COLO668 (cell line): ENCODE measurements at regions not wholly inside any gene's neighbourhood (a gene's known extent, or its start where the extent isn't known, plus 50 kb on each side); places are given as distances from the start of the nearest gene placed in this dataset.
"Not testable (repeated sequence)": the region's sequence is repeated elsewhere in the genome, so short reads cannot be mapped to it uniquely, and the experiment has no call there.

Experiments
- DNase-seq: peaks from one replicate; lab custom pipeline; 2025; ENCODE audit not compliant: unreplicated experiment; lab: John Stamatoyannopoulos, UW

DNA sequence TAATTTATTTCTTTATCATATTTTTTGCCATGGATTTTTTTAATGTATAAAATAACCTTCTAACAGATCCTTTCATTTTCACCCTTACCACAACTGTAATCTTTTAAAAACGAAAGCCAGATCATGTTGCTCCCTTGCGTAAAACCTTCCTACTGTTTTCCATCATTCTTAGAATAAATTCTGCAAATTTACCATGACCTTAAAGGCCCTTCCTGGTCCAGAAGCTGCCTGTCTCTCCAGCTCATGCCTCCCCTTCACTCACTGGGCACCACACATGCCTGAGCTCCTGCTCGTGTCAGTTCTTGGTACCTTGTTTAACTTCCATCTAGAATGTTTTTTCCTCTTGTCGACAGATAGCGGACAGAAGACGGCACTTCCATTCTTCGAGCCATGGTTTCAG lies 245.0 kb upstream of the CDH5 start:
- DNase-seq: no peak

DNA sequence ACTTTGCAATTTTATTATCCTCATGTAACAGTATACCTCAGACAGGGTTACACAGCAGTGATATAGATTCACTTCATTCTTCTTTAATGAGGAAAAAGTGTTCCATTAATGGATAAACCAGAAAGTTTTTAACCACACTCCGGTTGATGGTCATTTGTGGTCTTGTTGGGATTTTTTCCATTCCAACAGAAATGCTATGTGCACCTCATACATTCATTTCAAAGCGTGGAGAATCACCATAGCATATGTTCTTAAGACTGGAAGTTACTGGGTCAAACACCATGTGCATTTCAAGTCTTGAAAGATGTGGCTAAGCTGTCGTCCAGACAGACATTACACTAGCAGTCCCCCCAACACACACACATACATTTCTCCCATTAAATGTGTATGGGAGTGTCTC lies 245.8 kb upstream of the CDH5 start:
- no peak for DNase-seq

DNA sequence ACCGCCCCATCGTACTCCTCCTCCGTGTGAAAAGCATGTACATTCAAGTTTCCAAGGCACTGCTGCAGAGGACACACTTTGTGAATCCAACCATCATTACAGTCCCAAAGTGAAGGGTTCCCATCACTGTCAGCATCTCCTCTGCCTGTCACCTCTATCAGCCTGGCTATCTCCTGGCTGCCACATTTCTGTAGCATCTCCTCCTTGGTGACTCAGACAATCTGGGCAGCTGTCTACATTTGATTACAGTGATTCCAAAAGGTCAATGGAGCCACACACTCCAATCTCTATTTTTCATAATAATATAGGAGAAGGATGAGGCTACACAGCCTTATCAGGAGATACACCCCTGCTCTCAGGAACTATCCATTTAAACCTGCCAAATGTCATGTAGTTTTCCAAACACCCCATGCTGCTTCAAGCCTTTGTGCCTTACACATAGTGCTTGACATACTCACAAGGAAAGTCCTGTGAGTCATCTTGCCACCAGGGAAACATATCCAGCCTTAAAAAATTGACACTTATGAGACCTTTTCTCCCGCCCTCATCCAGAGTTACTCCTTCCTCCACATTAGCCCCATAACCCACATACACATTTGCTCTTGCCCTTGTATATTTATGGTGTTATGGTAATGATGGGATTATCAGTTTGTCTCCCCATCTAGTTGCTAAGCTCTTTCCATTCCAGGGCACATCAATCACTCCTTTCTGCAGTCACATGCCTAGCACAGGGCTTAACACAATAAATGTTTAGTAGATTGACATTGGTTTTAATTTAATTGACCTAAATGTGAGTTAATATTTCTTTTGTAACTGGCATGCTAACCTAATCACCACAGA lies 250.1 kb upstream of the CDH5 start:
- DNase-seq: no peak

DNA sequence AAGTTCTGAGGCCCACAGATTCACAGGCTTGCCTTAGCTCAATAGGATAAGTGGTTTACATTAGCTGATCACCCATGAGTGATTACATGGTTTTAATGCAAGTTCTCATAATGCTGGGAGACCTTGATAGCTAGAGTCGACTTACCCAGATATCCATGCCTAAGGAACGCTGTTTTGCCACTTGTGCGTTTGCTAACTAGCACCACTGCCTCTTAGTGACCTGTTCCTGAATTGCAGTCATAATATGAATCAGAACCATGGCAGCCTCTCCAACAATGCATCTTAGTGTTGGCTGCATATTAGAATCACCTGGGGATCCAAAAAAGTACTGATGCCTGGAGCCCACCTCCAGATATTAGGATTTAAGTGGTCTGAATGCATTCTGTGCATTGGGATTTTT lies 251.1 kb upstream of the CDH5 start:
- no peak for DNase-seq

DNA sequence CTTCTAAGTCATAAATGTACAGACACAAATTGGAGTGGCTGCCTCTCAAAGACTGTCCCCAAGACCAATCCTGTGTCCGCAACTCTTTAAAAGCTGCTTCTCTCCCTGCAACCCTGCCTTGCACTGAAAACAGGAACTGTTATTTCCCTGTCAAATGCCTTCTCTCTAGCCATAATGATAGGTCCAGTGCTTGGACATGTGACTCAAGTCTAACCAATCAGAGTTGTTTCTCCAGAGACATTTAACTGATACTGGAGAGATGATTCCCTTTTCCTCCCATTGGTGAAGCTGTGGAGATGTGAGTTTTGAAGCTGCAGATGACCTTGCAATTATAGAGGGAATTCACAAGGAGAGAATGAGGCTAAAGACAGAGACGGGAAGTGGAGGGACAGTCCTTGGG lies 253.3 kb upstream of the CDH5 start:
- DNase-seq: no peak

DNA sequence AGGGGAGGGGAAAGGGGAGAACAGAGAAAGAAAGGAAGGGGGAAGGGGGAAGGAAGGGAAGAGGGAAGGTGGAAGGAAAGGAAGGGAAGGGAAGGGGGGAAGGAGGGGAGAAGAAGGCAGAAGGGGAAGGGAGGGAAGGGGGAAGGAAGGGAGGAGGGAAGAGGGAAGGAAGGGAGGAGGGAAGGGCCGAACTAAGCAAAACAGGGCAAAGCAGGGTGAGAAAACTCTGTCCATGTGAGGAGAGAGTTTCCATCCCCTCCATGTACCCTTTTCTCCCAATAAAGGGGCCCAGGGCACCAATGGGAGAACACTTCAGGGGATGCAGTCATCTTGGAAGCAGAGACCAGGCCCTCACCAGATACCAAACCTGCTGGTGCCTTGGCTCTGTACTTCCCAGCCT lies 256.8 kb upstream of the CDH5 start:
- no peak for DNase-seq

DNA sequence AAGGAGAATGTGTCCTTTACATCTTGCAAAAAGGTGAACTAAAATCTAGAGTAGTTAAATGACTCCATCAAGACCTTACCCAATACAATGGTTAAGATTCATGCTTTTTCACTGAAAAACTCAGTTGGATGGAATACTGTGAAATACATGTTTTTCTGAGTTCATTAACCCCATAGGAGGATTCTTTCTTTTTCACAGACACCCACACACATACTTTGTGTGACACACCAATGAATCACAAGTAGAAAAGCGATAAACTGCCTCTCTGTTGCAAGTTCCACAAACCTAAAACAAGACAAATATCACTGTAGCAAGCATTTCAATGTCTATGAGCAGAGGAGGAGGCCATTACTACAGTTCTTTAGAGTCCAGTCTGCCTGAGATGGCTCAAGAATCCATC lies 258.8 kb upstream of the CDH5 start:
- no peak for DNase-seq

DNA sequence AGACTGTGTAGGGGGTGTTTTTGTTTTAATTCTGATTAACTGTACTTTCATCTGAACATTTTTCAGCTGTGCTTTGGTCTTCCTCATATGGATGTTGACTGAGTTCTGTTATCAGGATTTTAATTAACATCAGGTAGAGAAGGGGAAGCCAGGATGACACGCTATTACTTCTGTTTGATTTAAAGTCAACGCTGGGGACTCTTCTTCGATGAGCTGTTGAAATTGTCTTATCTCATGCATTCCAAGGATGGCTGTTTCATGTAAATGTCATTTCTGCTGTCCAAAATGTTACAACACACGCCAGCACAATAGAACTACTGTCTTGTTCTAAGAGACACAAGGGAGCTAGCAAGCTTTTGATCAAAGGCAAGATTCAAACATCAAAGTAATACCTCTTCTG lies 263.3 kb upstream of the CDH5 start:
- no peak for DNase-seq

DNA sequence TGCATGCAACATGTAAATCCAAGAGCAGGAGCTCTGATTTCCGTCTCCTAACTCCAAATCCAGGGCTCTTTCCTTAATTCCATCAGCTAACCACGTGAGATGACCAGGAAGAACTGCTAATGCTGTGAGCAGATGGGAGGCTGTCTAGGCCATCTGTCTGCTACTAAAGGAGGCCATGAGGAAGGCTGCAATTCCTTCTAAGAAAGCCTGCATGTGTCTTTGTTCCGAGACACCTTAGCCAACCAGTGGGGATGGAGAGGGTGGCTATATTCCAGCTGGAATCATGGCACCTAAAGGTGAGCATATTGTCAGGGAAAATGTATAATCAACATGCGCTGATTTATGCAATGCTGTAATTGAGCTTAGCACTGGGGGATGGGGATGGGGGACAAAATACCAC lies 267.2 kb upstream of the CDH5 start:
- no peak for DNase-seq

DNA sequence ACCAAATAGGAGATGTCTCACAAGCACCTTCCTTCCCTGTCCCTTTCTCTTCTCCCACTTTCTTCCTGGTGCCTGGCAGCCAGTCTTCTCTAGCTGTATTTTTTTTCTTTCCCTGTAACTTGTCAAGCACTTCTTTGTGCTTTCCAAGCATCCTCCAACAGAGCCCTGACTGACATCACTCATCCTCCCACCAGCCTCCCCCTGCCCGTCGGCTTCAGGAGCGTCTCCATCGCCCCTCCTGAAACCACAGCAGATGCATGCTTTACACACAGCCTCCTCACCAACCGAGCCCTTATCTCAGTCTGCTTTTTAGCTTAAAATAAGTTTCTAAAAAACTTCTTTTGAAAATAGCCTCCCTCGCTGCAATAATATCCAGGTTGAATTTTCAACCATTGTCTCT lies 268.7 kb upstream of the CDH5 start:
- DNase-seq: no peak

DNA sequence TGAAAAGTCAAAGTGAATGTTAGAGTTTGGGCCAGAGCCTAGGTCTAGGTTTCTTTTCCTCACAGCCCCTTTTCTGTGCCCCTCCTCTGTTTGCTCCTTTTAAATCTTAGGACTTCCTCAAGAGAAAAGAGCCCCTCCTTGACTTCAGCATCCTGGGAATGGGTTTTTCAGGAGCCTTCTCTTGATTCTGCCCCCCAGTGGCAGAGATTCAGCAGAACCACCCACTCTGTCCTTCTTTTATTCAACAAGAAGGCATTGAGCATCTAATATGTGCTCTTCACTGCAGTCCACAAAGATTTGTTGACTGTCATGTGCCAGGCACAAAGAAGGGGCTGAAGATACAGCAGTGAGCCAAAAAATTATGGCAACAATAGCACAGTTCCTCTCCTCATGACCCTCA lies 270.8 kb upstream of the CDH5 start:
- DNase-seq: no peak

DNA sequence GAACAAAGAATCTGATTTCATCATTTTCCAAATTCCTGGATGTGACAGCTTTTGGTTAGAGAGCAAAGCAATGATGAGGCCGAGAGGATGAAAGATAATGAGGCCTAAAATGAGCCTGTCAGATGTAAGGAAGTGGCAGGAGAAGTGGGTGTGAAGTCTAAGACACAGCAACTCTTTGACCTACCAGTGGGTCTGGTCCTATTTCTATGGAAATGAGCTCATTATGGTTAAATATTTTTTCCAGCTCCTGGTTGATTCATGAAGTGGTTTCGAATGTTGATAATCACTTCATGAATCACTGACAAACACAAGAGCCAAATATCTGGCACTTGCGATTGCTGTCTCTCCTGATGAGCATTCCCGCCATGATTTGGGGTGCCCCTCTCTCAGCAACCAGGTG lies 273.3 kb upstream of the CDH5 start:
- no peak for DNase-seq

DNA sequence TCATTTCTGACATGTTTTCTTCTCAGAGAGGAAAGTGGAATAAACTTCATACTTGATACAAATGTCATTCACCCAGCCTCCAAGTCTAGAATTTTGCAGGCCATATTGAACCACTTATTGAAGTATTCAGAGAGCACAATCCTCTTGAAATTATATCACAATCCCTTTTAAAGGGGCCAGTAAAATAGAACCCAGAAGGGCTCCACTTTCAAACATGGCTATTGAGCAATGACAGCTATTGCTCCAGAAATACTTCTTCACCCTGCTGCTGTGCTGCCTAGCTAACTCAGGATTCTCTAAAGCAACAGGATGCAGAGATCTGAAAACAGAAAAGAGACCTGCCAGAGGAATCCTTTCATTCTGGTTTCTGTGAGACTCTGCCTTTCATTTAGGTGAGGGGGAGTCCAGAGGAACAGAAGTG lies 275.0 kb upstream of the CDH5 start:
- DNase-seq: no peak

DNA sequence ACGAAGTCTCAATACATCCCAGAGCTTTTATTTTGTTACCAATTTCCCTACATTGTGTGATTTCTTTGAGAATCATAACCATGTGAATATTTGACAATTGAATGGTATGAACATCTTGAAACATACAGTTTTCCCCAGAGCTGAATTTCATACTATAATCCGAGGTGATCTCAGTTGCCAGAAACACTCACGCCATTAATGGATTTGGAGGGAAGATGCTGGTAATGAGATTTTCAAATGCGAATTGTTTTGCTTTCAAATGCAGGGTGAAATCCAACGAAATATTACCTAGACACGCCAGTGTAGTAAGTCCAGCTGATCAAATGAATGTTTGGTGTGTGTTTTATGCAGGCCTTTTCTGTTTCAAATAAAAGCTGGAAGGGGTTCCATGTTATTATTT lies 277.8 kb upstream of the CDH5 start:
- DNase-seq: no peak

DNA sequence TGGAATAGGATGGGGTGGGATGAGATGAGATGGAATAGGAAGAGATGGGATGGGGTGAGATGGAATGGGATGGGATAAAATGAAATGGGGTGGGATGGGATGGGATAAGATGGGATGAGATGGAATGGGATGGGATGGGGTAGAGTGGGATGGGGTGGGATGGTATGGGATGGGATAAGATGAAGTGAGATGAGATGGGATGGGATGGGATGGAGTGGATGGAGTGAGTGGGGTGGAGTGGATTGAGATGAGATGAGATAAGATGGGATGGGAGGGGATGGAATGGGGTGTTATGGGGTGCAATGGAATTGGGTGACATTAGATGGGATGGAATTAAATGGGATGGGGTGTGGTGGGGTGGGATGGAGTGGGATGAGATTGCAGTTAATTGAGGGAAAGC lies 279.2 kb upstream of the CDH5 start:
- DNase-seq: no peak

DNA sequence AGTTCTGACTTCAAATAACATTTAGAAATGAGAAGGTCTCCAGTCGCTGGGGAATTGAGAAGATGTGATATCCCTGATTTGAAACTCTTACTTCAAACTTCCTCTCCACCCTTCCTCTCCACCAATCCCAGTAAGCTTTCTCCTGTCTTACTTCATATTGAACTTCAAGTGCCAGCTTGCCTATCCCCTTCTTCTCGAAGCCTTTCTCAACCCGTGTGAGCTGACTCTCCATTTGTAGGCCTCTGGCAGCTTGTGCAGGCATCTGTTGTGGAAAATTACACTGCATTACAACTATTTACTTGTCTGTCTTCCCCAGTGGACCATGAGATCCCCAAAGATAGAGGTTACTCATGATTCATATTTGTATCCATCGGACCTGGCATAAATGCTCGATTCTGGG lies 280.8 kb upstream of the CDH5 start:
- no peak for DNase-seq

DNA sequence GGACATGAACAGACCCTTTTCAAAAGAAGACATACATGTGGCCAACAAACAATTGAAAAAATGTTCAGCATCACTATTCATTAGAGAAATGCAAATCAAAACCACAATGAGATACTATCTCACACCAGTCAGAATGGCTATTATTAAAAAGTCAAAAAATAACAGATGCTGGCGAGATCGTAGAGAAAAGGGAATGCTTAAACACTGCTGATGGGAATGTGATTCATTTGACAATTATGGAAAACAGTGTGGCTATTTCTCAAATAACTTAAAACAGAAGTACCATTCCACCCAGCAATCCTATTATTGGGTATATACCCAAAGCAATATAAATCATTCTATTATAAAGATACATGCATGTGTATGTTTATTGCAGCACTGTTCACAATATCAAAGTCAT lies 281.8 kb upstream of the CDH5 start:
- not testable (repeated sequence) for DNase-seq

DNA sequence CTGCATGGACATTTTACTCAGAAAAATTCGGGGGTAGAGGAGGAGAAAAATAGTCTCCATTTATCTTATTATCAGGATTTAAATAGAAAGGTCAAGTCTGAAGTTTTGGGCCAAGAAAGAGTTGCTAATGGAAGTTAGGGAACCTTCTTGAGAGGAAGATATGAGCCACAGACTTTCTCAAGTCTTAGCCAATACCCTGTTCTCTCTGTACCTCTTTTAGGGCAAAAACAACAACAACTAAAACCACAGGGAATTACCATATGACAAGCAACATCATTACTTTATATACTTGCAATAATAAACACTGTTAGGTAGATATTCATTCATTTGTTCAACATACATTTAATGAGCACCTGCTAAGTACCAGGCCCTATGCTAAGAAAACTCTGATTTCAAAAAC lies 282.2 kb upstream of the CDH5 start:
- no peak for DNase-seq

DNA sequence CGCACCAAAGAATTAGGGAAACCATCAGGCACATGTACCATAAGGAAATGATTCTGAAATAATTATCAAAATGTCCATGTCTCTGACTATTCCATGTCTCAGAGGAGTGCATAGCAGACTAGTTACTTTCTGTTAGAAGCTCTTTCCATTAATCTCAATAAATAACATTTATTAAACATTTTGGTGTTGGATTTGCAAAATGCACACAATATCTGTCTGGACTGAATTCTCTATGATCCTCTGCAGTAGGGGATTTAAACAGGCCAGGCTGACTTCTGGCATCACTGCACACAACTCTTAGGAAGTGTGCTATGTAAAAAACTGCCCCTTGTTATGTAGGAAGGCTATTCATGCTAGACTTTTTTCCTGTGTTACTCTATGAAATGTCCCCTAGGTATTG lies 283.3 kb upstream of the CDH5 start:
- DNase-seq: no peak

DNA sequence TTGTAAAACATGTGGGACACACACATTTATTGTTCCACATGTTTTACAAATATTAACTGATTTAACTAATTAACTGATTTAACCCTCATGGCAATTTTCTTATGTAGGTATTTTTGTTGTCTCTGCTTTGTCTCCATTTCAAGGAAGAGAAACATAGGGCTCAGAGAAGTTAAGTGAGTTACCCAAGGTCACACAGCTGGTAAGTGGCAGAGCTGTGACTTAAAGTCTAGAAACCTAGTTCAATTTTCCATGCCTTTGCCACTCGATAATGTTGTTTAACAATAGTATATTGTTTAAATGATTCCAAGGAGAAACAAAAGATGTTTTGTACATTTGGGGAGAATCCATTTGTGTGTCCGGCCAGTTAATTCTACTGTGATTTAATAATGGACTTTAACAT lies 284.1 kb upstream of the CDH5 start:
- DNase-seq: no peak

DNA sequence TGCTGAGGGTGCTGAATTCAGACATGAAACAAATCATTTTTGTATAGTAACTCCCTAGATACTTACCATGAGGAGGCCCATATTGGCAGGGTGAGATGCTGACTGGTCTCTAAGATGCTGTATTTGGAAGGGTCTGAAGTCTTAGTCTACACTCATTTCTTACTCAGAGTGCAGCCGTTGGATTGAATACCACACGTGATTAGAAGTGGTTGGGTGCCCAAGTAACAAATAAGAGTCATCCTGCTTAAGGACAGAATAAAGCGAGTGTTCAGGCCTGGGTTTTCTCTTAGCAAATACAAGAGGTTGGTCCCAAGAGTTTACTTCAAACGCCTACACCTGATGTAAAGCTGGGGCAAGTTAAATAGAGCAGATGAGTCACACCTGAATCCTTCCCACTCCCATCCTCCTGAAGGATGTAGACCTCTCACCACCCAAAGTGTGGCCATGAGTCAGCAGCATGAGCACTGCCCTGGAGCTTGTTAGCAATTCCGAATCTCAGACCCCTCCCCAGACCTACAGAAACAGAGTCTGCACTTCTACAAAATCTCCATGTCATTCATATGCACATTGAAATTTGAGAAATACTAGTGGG lies 284.6 kb upstream of the CDH5 start:
- no peak for DNase-seq

DNA sequence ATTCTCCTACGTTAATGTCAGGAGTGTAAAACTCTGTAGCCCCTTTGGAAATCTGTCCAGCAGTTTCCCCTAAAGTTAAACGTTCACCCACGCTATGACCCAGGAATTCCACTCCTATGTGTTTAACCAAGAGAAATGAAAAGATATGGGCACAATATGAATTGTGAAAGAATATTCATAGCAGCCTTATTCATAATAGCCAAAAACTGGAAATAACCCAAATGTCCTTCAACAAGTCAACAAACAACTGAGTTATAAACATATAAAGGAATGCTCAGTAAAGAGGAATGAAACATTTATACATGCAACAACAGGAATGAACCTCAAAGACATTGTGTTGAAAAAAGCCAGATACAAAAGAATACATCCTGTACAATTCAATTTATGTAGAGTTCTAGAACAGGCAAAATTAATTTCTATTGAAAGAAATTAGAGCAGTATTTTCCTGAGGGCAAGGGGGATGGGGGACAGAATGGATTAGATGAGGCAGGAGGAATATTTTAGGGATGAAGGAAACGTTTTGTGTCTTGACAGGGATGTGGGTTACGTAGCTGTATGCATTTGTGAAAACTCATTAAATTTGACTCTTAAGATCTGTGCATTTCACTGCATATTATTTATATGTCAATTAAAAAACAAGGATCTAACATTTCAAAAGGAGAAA lies 286.7 kb upstream of the CDH5 start:
- no peak for DNase-seq
